Cardiac fibroblast (primary cell): ENCODE measurements at regions not wholly inside any gene's neighbourhood (a gene's known extent, or its start where the extent isn't known, plus 50 kb on each side); places are given as distances from the start of the nearest gene placed in this dataset.

Experiments used
- DNase-seq, 2 donors: peaks; one replicate each; pipeline versions ENCODE4 v3.0.0 to v3.0.0-alpha.2; 2010; ENCODE audit warnings: low read depth in 2 of 2
- H3K4me3 ChIP-seq, 2 donors: replicated peaks in 1 of 2; 1 replicate in 1 of 2; 2 replicates in 1 of 2; pipeline ENCODE4 v1.5.1; 2011; ENCODE audit warnings: low read depth in 2 of 2, low read length in 2 of 2, mild to moderate bottlenecking in 2 of 2, moderate library complexity in 1 of 2
- TF ChIP-seq, protein P1 (sequence below): IDR thresholded peaks from one replicate; pipeline ENCODE4 v1.5.1; 2011; ENCODE audit warnings: low read depth, mild to moderate bottlenecking, low read length, inconsistent platforms

DNA sequence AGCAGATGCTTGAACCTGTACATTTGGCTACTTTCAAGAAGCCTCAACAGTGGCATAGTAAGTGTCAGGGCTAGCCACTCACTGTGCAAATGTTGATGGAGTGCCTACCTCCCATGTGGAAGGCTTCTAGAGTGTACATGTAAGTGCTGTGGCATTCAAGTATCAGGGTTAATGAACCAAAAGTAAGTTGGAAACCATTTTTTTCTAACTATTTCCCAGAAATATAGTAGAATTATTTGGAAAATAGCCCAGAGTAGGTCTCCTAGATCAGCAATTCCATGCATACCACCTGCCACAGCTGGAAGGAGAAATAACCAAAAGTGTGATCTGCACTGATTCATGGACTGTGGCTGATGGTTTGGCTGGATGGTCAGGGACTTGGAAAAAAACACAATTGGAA, 53.3 kb downstream of the FOXD1 start:
- TF ChIP-seq, protein P1, sequence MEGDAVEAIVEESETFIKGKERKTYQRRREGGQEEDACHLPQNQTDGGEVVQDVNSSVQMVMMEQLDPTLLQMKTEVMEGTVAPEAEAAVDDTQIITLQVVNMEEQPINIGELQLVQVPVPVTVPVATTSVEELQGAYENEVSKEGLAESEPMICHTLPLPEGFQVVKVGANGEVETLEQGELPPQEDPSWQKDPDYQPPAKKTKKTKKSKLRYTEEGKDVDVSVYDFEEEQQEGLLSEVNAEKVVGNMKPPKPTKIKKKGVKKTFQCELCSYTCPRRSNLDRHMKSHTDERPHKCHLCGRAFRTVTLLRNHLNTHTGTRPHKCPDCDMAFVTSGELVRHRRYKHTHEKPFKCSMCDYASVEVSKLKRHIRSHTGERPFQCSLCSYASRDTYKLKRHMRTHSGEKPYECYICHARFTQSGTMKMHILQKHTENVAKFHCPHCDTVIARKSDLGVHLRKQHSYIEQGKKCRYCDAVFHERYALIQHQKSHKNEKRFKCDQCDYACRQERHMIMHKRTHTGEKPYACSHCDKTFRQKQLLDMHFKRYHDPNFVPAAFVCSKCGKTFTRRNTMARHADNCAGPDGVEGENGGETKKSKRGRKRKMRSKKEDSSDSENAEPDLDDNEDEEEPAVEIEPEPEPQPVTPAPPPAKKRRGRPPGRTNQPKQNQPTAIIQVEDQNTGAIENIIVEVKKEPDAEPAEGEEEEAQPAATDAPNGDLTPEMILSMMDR = no peak
- no peak overlapping the region for H3K4me3 ChIP-seq
- DNase-seq = no peak

DNA sequence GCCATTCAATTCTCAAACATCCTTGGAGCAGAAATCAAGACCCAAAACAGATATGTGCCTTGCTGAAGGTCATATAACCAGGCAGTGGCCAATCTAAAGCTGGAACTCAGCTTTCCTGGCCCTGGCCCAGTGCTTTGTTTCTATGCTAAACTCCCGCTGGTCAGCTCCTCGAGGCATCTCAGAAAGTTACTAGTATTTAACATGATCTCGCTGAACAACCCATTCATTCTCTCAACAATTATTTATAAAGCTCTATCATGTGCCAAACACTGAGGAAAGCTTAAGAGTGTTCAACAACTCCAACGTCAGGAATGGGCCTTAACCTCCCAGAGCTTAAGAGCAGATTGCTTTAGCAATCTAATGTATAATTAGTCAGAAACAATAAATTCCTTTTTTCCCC, 54.0 kb downstream of the FOXD1 start:
- no peak for DNase-seq
- TF ChIP-seq, protein P1 = no peak
- H3K4me3 ChIP-seq = no peak overlapping the region

DNA sequence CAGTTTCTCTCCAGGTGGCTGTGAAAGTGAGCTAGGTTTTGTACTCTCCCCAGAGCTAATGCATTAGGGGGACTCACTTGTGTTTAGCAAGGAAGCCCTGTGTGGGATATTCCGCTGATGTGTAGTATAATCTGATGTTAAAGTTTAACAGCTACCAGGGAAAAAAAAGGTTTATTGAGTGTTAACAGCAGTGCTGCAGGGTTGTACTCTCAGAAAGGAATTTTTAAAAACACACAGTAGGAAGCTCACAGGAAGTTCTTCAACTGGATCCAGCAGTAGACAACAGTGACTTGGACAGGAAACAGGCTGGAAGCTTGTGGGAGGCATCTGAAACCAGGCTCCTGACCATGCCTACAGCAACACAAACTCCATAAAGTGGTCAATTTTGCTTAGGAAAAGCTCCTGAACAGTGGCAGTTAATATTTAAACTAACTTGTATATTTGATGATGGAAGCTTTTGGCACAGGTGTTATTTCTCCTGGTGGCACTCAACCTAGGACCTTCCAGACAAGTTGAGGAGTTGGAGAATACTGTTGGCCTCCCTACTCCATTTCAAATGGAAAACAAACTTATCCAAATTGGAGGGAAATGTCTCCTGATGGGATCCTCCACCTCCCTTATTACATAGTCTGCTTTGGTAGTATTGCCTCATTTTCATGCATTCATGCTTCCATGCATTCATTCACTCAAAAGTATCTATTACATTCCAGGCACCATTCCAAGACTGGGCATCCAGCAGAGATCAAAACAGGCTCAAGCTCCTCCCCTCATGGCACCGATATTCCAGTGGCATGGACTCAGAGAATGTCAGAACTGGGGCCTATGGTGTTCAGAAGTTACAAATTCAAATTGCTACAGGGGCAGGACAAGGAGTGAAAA, 54.7 kb downstream of the FOXD1 start:
- TF ChIP-seq, protein P1 = no peak
- no peak for DNase-seq
- no peak overlapping the region for H3K4me3 ChIP-seq

DNA sequence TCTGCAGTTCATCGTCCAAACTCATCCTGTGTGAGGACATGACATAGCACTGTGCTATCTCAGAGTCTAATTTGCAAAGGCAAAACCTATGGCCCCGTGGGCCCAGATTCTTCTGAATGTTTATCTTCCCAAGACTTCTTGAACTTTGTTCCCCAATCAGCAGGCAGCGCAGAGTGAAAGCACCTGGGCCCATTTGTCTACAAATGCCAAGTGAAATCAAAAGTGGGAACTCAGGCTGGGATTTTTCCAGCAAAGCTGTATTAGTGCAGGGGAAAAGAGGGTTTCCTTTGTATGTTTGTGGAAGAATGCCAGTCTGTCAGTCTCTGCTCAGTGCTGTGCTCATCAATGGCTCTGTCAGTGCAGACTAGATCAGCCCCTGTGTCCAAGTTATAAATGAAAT, 55.8 kb downstream of the FOXD1 start:
- H3K4me3 ChIP-seq = no peak overlapping the region
- no peak for DNase-seq
- TF ChIP-seq, protein P1 = no peak

DNA sequence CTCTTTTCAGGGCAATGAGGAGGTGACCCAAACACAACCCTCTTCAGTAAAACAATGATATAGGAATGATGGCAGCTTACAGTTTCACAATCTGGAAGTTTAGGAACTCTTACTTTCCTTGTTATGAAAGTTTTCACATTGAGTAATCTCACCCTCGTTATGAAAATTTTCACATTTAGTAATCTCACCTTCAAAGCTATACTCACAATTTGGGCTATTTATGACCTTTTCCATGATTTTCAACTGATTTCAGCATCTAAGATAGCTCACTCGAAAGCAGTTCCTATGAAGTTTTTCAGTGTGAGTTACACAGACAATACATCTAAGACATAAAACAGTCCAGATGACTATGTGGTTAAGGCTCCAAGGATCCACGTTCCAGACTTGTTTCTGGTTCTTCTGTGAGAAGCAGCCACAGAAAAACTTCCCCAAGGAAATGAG, 57.1 kb downstream of the FOXD1 start:
- TF ChIP-seq, protein P1 = no peak
- DNase-seq = peak in 1 of 2 donors; percentile 27

DNA sequence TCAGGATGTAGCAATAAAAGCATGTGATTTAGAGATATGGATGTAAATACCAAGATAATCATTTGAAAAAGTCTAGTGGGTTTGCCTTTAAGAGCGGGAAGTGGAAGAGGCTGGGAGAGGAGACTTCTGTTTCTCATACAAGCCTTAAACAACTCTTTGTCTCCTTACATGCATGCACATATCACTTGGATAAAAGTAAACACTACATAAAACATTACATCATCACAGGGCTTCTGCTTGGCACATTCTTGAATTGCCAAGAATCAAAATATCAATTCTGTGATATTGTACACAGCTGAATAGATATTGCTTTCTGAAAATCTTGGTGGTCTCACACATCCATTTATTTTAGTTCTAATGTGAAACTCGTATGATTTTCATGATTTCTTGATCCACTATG, 57.6 kb downstream of the FOXD1 start:
- H3K4me3 ChIP-seq = no peak overlapping the region
- DNase-seq = no peak
- TF ChIP-seq, protein P1 = no peak

More for the DNA sequence above, 57.1 kb downstream of the FOXD1 start:
- H3K4me3 ChIP-seq = no peak overlapping the region

DNA sequence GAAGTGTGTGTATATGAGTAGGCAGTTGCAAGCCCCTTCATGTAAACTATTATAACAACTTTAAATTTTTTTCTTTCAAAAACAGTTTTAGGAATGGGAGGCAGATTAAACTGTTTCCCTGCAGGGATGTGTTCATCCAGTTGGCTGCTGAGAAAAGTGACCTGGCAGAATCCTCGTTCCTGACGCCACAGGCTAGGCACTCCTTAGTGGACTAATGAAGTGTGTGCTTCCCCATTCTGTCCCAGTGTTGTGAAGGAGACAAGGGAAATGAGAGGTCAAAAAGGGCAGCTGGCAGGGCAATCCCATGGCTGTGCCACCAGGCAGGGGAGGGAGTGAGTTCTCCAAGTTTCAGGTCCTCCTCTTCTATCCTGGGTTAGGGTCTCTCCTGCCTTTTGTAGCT, 59.8 kb downstream of the FOXD1 start:
- no peak for DNase-seq
- no peak overlapping the region for H3K4me3 ChIP-seq
- TF ChIP-seq, protein P1 = no peak
